Body of pancreas (tissue), 4 donors: ENCODE measurements at regions not wholly inside any gene's neighbourhood (a gene's known extent, or its start where the extent isn't known, plus 50 kb on each side); places are given as distances from the start of the nearest gene placed in this dataset.

Experiments used
- ATAC-seq: fragments of 150-250 bp; one replicate; pipeline ENCODE4 v1.9.1; 2016
- DNase-seq, 4 donors: peaks; one replicate each; pipeline ENCODE4 v3.0.0-alpha.2; 2019
- H3K27ac ChIP-seq, 4 donors: fragments of 200-600 bp; sonication (generic); 1 replicate in 3 of 4; 2 replicates in 1 of 4; pipeline versions ENCODE4 v1.5.1 to v1.6.1; 2016 to 2019; ENCODE audit warnings: mild to moderate bottlenecking in 1 of 4, mixed read lengths in 1 of 4, moderate library complexity in 1 of 4
- H3K27me3 ChIP-seq, 2 donors: fragments of 200-600 bp; sonication (generic); one replicate each; pipeline ENCODE4 v1.6.0; 2016; ENCODE audit warnings: mild to moderate bottlenecking in 1 of 2
- H3K36me3 ChIP-seq, 2 donors: fragments of 200-600 bp; sonication (generic); replicated peaks in 1 of 2; 2 replicates each; pipeline ENCODE4 v1.5.1; 2016; ENCODE audit warnings: low read depth in 2 of 2; ENCODE audit not compliant: insufficient read depth in 1 of 2
- H3K4me1 ChIP-seq: fragments of 200-600 bp; sonication (generic); one replicate; pipeline ENCODE4 v1.6.0; 2016
- H3K4me3 ChIP-seq, 2 donors: fragments of 200-600 bp; sonication (generic); 1 replicate in 1 of 2; 2 replicates in 1 of 2; pipeline ENCODE4 v1.5.1; 2016 to 2019
- H3K9me3 ChIP-seq, 3 donors: fragments of 200-600 bp; sonication (generic); 1 replicate in 2 of 3; 2 replicates in 1 of 3; pipeline ENCODE4 v1.5.1; 2016
- CTCF ChIP-seq, 7 experiments: fragments of 450-650 bp in 4 of 7; fragments of 200-600 bp in 3 of 7; sonication (generic) in 3 of 7; IDR thresholded peaks; one replicate each; pipeline ENCODE4 v1.5.1; 2016 to 2019; ENCODE audit warnings: antibody characterized with exemption in 7 of 7
- POLR2A ChIP-seq, 3 donors: fragments of 450-650 bp; IDR thresholded peaks; one replicate each; pipeline ENCODE4 v1.6.1; 2016; ENCODE audit warnings: antibody characterized with exemption in 3 of 3, mild to moderate bottlenecking in 2 of 3
- WGBS, 2 donors: methylation state at CpG; one replicate each; pipeline ENCODE4 v1.1.5; 2017; 5-methylcytosine and 5-hydroxymethylcytosine counted together
- intact Hi-C: fragments of 100-400 bp; cut with DNase I; formaldehyde crosslinking; loops from one replicate; pipeline ENCODE4 v1.15.1; 2023

- DNase-seq, result no peak
- H3K27me3 ChIP-seq, result no peaks in the 10 kb centered on the region
- intact Hi-C loops, result loop anchor here (10.0 kb wide), 1 partner anchor 207 kb away; no protein-coding TSS in a partner anchor
- peak overlapping the region in 1 of 4 donors; percentile 80 for H3K27ac ChIP-seq
- H3K36me3 ChIP-seq, result peaks cover 0 to 15% of the 10 kb centered on the region in 2 donors
- TF ChIP-seq CTCF (IDR thresholded peaks at IDR 0.05) (no peak), POLR2A (IDR thresholded peaks at IDR 0.05) (no peak)
- no peak overlapping the region for H3K4me3 ChIP-seq
- no peak for ATAC-seq
- H3K9me3 ChIP-seq, result no peaks in the 10 kb centered on the region
- peaks cover 17% of the 10 kb centered on the region for H3K4me1 ChIP-seq
- 62 to 80% methylated on average over 3 of the region's 3 CpGs for WGBS, 2 donors
Observed at GRCh38 chr16:31701734-31702133, 171.9 kb upstream of the ZNF267 start.

- Histone ChIP-seq H3K4me1 (peaks cover 17% of the 10 kb centered on the region), H3K36me3 (peaks cover 0 to 15% of the 10 kb centered on the region in 2 donors), H3K9me3 (no peaks in the 10 kb centered on the region), H3K27me3 (no peaks in the 10 kb centered on the region), H3K4me3 (no peak overlapping the region), H3K27ac (no peak overlapping the region)
- no peak for TF ChIP-seq CTCF (IDR thresholded peaks at IDR 0.05)
- ATAC-seq, result no peak
- WGBS, 2 donors, result 89 to 100% methylated on average over 5 of the region's 5 CpGs
- DNase-seq, result no peak
- intact Hi-C loops, result loop anchor here (10.0 kb wide), 1 partner anchor 208 kb away; no protein-coding TSS in a partner anchor
Observed at GRCh38 chr16:31702796-31703195, 170.8 kb upstream of the ZNF267 start.

DNA sequence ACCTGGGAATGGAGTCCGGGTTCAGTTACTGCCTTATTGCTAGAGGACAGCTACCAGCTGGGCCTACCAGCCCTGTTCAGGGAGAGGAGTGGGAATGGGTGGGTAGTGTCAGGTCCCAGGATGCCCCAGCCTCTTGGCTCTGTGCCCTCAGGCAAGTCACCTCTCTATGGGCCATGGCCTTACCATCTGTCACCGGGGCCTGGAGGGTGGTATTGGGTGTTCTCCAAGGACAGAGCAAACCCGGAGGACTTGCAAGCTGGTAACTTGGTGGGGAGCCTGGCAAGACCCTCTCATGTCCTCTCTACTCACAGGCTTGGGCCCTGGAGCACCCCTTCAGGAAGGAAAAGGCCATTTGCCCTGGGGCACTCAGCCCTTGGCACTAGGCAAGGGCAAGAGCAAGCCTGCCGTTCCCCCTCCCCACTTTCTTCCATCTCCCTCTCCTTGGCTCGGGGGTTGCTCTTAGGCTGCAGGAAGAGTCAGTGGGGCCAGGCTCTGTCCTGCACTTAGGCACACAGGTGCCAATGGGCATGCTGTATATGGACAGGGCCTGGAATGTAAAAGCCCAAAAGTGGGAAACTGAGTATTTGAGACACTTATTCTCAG, 170.0 kb upstream of the ZNF267 start:
- Histone ChIP-seq H3K4me3 (no peak overlapping the region), H3K27ac (no peak overlapping the region), H3K9me3 (no peaks in the 10 kb centered on the region), H3K27me3 (no peaks in the 10 kb centered on the region), H3K4me1 (peaks cover 17% of the 10 kb centered on the region), H3K36me3 (peaks cover 0 to 16% of the 10 kb centered on the region in 2 donors)
- 86 to 91% methylated on average over 4 to 5 of the region's 5 CpGs for WGBS, 2 donors
- DNase-seq, result no peak
- TF ChIP-seq CTCF (IDR thresholded peaks at IDR 0.05) (no peak), POLR2A (IDR thresholded peaks at IDR 0.05) (no peak)
- intact Hi-C loops, result loop anchor here (10.0 kb wide), 1 partner anchor 209 kb away; no protein-coding TSS in a partner anchor
- no peak for ATAC-seq

GRCh38 chr16:31704138-31704537, 169.5 kb upstream of the ZNF267 start:
- 91 to 92% methylated on average over 4 to 9 of the region's 9 CpGs for WGBS, 2 donors
- Histone ChIP-seq H3K4me1 (peaks cover 17% of the 10 kb centered on the region), H3K4me3 (no peak overlapping the region), H3K27ac (no peak overlapping the region), H3K27me3 (no peaks in the 10 kb centered on the region), H3K9me3 (no peaks in the 10 kb centered on the region), H3K36me3 (peaks cover 0 to 16% of the 10 kb centered on the region in 2 donors)
- DNase-seq (no peak), ATAC-seq (no peak)
- intact Hi-C loops, result loop anchor here (10.0 kb wide), 1 partner anchor 209 kb away; no protein-coding TSS in a partner anchor
- no peak for TF ChIP-seq POLR2A (IDR thresholded peaks at IDR 0.05)
- TF ChIP-seq CTCF (IDR thresholded peaks at IDR 0.05), result no peak

DNA sequence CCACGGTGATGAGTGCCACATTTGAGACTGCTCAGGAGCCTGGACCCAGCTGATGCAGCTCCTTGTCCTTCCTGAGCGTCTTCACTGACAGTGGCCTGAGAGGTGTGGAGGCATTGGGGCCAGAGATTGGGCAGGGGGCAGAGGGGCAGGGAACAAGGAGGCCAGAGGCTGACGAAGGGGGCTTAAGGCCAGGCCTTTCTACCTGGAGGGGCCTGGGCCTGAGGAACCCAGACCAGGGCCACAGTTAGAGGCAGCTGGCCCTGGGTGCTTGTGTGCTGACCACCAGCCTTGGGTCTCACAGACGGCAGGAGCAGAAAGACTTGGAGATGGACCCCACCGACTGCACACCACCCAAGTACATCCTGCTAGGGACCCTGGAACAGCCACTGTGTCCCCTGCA, 168.2 kb upstream of the ZNF267 start:
- peaks cover 17% of the 10 kb centered on the region for H3K4me1 ChIP-seq
- intact Hi-C loops, result loop anchor here (10.0 kb wide), 1 partner anchor 211 kb away; no protein-coding TSS in a partner anchor
- H3K27me3 ChIP-seq, result no peaks in the 10 kb centered on the region
- no peak overlapping the region for H3K4me3 ChIP-seq
- no peak for TF ChIP-seq CTCF (IDR thresholded peaks at IDR 0.05)
- no peak for TF ChIP-seq POLR2A (IDR thresholded peaks at IDR 0.05)
- peaks cover 0 to 16% of the 10 kb centered on the region in 2 donors for H3K36me3 ChIP-seq
- DNase-seq (no peak), ATAC-seq (no peak)
- WGBS, 2 donors, result 95 to 96% methylated on average over 5 of the region's 5 CpGs
- H3K9me3 ChIP-seq, result no peaks in the 10 kb centered on the region
- H3K27ac ChIP-seq, result no peak overlapping the region
